SK-N-MC (cell line): ENCODE measurements at regions not wholly inside any gene's neighbourhood (a gene's known extent, or its start where the extent isn't known, plus 50 kb on each side); places are given as distances from the start of the nearest gene placed in this dataset.

Experiments
- EZH2 ChIP-seq: fragments of 200-600 bp; sonication (generic); IDR thresholded peaks from one replicate; pipeline ENCODE4 v1.6.1; 2017; ENCODE audit warnings: antibody characterized with exemption
- FOXP2 ChIP-seq: optimal IDR thresholded peaks from 2 replicates; pipeline ENCODE3; 2011; ENCODE audit warnings: mild to moderate bottlenecking, moderate library complexity; ENCODE audit not compliant: insufficient read depth; ENCODE audit errors: extremely low read length, control extremely low read depth
- POLR2AphosphoS5 ChIP-seq: IDR thresholded peaks from 2 replicates; pipeline ENCODE4 v1.6.1; 2012; ENCODE audit warnings: mild to moderate bottlenecking, low read depth, low read length, borderline replicate concordance

GRCh38 chr1:38773483-38773882, 86.1 kb downstream of the RRAGC start:
- no peak for TF ChIP-seq EZH2
- TF ChIP-seq POLR2AphosphoS5: no peak
- no peak for TF ChIP-seq FOXP2
